Gastrocnemius medialis (tissue), 4 donors: ENCODE measurements at regions not wholly inside any gene's neighbourhood (a gene's known extent, or its start where the extent isn't known, plus 50 kb on each side); places are given as distances from the start of the nearest gene placed in this dataset.

Source experiments
- POLR2A ChIP-seq, 2 donors: fragments of 450-650 bp; IDR thresholded peaks; one replicate each; pipeline ENCODE4 v1.6.1; 2017; ENCODE audit warnings: antibody characterized with exemption in 2 of 2, mild to moderate bottlenecking in 2 of 2, moderate library complexity in 2 of 2
- TF ChIP-seq, protein P1 (sequence below), 5 experiments: fragments of 450-650 bp in 3 of 5; fragments of 200-600 bp in 2 of 5; sonication (generic) in 2 of 5; IDR thresholded peaks in 4 of 5; conservative IDR thresholded peaks in 1 of 5; 1 replicate in 4 of 5; 2 replicates in 1 of 5; pipeline ENCODE4 v1.5.1; 2016 to 2019; ENCODE audit warnings: antibody characterized with exemption in 5 of 5, mild to moderate bottlenecking in 3 of 5, moderate library complexity in 3 of 5

DNA sequence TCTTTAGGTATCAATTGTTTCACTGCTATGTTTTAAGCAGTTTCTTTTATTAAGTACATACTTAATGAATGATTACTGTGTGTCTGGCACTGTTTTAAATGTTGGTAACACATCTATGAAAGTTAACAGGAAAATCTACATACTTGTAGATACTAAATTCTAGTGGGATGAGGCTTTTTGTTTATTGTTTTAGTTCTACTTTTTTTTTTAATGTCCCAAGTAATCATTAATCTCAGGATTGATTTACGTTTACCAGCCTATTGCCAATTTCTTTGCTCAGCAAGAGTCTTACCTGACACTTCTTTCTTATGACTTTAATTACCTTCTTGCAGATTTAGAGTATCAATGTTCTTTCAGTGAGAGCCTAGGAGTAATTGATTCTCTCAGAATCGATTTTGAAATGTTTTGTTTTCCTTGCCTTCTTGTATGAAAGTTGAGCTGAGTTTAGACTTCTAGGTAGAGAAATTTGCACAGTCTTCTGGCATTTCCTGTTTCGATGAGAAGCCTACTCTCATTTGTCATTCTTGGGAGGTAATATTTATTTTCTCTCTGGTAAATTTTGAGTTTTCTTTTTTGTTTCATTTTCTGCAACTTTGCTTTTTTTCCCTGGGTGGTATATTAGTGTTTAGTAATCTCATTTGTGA, 235.2 kb upstream of the ANKRD50 start:
- TF ChIP-seq, protein P1, sequence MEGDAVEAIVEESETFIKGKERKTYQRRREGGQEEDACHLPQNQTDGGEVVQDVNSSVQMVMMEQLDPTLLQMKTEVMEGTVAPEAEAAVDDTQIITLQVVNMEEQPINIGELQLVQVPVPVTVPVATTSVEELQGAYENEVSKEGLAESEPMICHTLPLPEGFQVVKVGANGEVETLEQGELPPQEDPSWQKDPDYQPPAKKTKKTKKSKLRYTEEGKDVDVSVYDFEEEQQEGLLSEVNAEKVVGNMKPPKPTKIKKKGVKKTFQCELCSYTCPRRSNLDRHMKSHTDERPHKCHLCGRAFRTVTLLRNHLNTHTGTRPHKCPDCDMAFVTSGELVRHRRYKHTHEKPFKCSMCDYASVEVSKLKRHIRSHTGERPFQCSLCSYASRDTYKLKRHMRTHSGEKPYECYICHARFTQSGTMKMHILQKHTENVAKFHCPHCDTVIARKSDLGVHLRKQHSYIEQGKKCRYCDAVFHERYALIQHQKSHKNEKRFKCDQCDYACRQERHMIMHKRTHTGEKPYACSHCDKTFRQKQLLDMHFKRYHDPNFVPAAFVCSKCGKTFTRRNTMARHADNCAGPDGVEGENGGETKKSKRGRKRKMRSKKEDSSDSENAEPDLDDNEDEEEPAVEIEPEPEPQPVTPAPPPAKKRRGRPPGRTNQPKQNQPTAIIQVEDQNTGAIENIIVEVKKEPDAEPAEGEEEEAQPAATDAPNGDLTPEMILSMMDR (IDR thresholded peaks at IDR 0.05 in 4 of 5, conservative IDR thresholded peaks at IDR 0.05 in 1 of 5), result no peak
- TF ChIP-seq POLR2A (IDR thresholded peaks at IDR 0.05), result no peak
